Adrenal gland (tissue), 9 donors: ENCODE measurements at regions not wholly inside any gene's neighbourhood (a gene's known extent, or its start where the extent isn't known, plus 50 kb on each side); places are given as distances from the start of the nearest gene placed in this dataset.

Experiments
- DNase-seq, 7 donors: peaks; one replicate each; pipeline ENCODE4 v3.0.0-alpha.2; 2019 to 2020
- H3K27ac ChIP-seq, 5 donors: fragments of 200-600 bp; sonication (generic) in 4 of 5; 1 replicate in 3 of 5; 2 replicates in 2 of 5; pipeline versions ENCODE4 v1.5.1 to v1.8.0; 2016 to 2020; ENCODE audit warnings: mild to moderate bottlenecking in 1 of 5
- H3K27me3 ChIP-seq: fragments of 200-600 bp; 2 replicates; pipeline ENCODE4 v1.8.0; 2021
- H3K36me3 ChIP-seq, 2 donors: fragments of 200-600 bp; replicated peaks in 1 of 2; 1 replicate in 1 of 2; 2 replicates in 1 of 2; pipeline versions ENCODE4 v1.5.1 to v1.8.0; 2018 to 2022
- H3K4me1 ChIP-seq, 2 donors: fragments of 200-600 bp; replicated peaks in 1 of 2; 1 replicate in 1 of 2; 2 replicates in 1 of 2; pipeline versions ENCODE4 v1.5.1 to v1.8.0; 2018 to 2021
- H3K4me3 ChIP-seq, 4 donors: fragments of 200-600 bp; sonication (generic) in 3 of 4; one replicate each; pipeline ENCODE4 v1.5.1; 2016 to 2018
- H3K9me3 ChIP-seq, 3 donors: fragments of 200-600 bp; sonication (generic) in 1 of 3; replicated peaks in 1 of 3; 1 replicate in 2 of 3; 2 replicates in 1 of 3; pipeline versions ENCODE4 v1.5.1 to v1.8.0; 2016 to 2021
- CTCF ChIP-seq, 6 experiments: fragments of 450-650 bp in 4 of 6; fragments of 200-600 bp in 2 of 6; sonication (generic) in 1 of 6; IDR thresholded peaks; 1 replicate in 5 of 6; 2 replicates in 1 of 6; pipeline versions ENCODE4 v1.5.1 to v1.8.0; 2016 to 2021; ENCODE audit warnings: antibody characterized with exemption in 6 of 6, mild to moderate bottlenecking in 2 of 6, moderate library complexity in 1 of 6
- POLR2A ChIP-seq, 2 donors: fragments of 450-650 bp; IDR thresholded peaks; one replicate each; pipeline ENCODE4 v1.6.1; 2017; ENCODE audit warnings: antibody characterized with exemption in 2 of 2, mild to moderate bottlenecking in 2 of 2, moderate library complexity in 1 of 2
- WGBS, 4 donors: extraction: QIAGEN DNeasy Blood & Tissue Kit in 2 of 4; methylation state at CpG; one replicate each; pipeline versions ENCODE4 v1.1.5 to v1.1.7; 2013 to 2017; 5-methylcytosine and 5-hydroxymethylcytosine counted together
- intact Hi-C, 2 donors: fragments of 100-400 bp; cut with DNase I; formaldehyde crosslinking; loops; one replicate each; pipeline versions ENCODE4 v1.14.1 to v1.15.0; 2022 to 2023
- donor health status: healthy with polysubstance abuse.
- donor health status: Bipolar disorder and iron deficiency.
- donor health status: DM: yes; HTN: yes; CAD: no.
- donor health status: DM: no; HTN: no; CAD: no.
- donor health status: DM: no; HTN: no; CAD: no.

GRCh38 chr21:31471865-31472264, 127.8 kb upstream of the TIAM1 start:
- WGBS, 4 donors, result 90 to 98% (median 93%) methylated on average over 4 of the region's 4 CpGs
- H3K9me3 ChIP-seq, result no peaks in the 10 kb centered on the region
- intact Hi-C loops, result no loop called here
- H3K27me3 ChIP-seq, result no peaks in the 10 kb centered on the region
- no peak for DNase-seq
- no peaks in the 10 kb centered on the region for H3K4me1 ChIP-seq
- no peak for TF ChIP-seq CTCF (IDR thresholded peaks at IDR 0.05)
- TF ChIP-seq POLR2A (IDR thresholded peaks at IDR 0.05), result no peak
- no peak overlapping the region for H3K4me3 ChIP-seq
- no peak overlapping the region for H3K27ac ChIP-seq
- H3K36me3 ChIP-seq, result no peaks in the 10 kb centered on the region

GRCh38 chr21:31470896-31471694, 127.0 kb upstream of the TIAM1 start:
- Histone ChIP-seq H3K27ac (no peak overlapping the region), H3K4me1 (no peaks in the 10 kb centered on the region), H3K9me3 (no peaks in the 10 kb centered on the region), H3K27me3 (no peaks in the 10 kb centered on the region), H3K4me3 (no peak overlapping the region), H3K36me3 (no peaks in the 10 kb centered on the region)
- DNase-seq, result no peak
- intact Hi-C loops, result no loop called here
- TF ChIP-seq POLR2A (IDR thresholded peaks at IDR 0.05) (no peak), CTCF (IDR thresholded peaks at IDR 0.05) (no peak)
- WGBS, 4 donors, result 68 to 72% (median 71%) methylated on average over 17 to 19 of the region's 19 CpGs

- no peak for DNase-seq
- WGBS, 4 donors, result 79 to 92% (median 88%) methylated on average over 10 of the region's 10 CpGs
- Histone ChIP-seq H3K4me1 (no peaks in the 10 kb centered on the region), H3K4me3 (no peak overlapping the region), H3K27me3 (no peaks in the 10 kb centered on the region), H3K9me3 (no peaks in the 10 kb centered on the region), H3K36me3 (no peaks in the 10 kb centered on the region), H3K27ac (no peak overlapping the region)
- intact Hi-C loops, result no loop called here
- no peak for TF ChIP-seq POLR2A (IDR thresholded peaks at IDR 0.05)
- no peak for TF ChIP-seq CTCF (IDR thresholded peaks at IDR 0.05)
These were observed 116.9 kb upstream of the TIAM1 start for GRCh38 chr21:31460980-31461379.

GRCh38 chr21:31459457-31459856, 115.4 kb upstream of the TIAM1 start:
- Histone ChIP-seq H3K27ac (no peak overlapping the region), H3K9me3 (no peaks in the 10 kb centered on the region), H3K4me1 (no peaks in the 10 kb centered on the region), H3K27me3 (no peaks in the 10 kb centered on the region), H3K36me3 (no peaks in the 10 kb centered on the region), H3K4me3 (no peak overlapping the region)
- WGBS, 4 donors, result 84 to 91% (median 86%) methylated on average over 3 of the region's 3 CpGs
- no peak for DNase-seq
- TF ChIP-seq CTCF (IDR thresholded peaks at IDR 0.05) (no peak), POLR2A (IDR thresholded peaks at IDR 0.05) (no peak)
- intact Hi-C loops, result no loop called here
